H1 (cell line): ENCODE measurements at regions not wholly inside any gene's neighbourhood (a gene's known extent, or its start where the extent isn't known, plus 50 kb on each side); places are given as distances from the start of the nearest gene placed in this dataset.

Source experiments
- POLR2A ChIP-seq, 2 experiments: IDR thresholded peaks; 1 replicate in 1 of 2; 2 replicates in 1 of 2; pipeline ENCODE4 v1.6.1; 2011; ENCODE audit warnings: low read depth in 2 of 2, low read length in 2 of 2, mild to moderate bottlenecking in 2 of 2; ENCODE audit errors: control extremely low read depth in 1 of 2
- TAF1 ChIP-seq: IDR thresholded peaks from 2 replicates; pipeline ENCODE4 v1.6.1; 2011; ENCODE audit warnings: mild to moderate bottlenecking, low read depth, low read length
- TF ChIP-seq, protein P1 (sequence below), 3 experiments: IDR thresholded peaks; 1 replicate in 2 of 3; 2 replicates in 1 of 3; pipeline versions ENCODE4 v1.5.1 to v1.6.1; 2011; ENCODE audit warnings: low read length in 3 of 3, mild to moderate bottlenecking in 3 of 3, inconsistent platforms in 2 of 3, low read depth in 1 of 3, moderate library complexity in 1 of 3; ENCODE audit not compliant: insufficient read depth in 1 of 3; ENCODE audit errors: control extremely low read depth in 1 of 3

DNA sequence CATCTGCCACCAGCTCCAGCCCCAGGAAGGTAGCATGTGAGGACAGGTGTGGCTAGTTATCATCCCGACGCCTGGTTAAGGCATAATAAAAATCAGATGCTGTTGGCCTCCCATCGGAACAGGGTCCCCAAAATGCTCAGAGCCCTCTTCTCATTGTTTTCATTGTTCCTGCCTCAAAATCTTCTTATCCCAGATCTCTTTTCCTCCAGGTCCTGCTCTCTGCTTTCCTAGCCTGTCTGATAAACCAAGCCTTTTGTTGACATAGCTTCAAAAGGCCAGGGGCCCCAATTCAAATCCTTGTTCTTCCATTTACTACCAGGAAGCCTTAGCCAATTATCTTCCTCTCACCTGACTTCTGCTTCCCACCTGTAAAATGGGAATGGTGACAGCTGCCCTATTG lies 130.1 kb upstream of the ADRA1B start:
- TF ChIP-seq, protein P1, sequence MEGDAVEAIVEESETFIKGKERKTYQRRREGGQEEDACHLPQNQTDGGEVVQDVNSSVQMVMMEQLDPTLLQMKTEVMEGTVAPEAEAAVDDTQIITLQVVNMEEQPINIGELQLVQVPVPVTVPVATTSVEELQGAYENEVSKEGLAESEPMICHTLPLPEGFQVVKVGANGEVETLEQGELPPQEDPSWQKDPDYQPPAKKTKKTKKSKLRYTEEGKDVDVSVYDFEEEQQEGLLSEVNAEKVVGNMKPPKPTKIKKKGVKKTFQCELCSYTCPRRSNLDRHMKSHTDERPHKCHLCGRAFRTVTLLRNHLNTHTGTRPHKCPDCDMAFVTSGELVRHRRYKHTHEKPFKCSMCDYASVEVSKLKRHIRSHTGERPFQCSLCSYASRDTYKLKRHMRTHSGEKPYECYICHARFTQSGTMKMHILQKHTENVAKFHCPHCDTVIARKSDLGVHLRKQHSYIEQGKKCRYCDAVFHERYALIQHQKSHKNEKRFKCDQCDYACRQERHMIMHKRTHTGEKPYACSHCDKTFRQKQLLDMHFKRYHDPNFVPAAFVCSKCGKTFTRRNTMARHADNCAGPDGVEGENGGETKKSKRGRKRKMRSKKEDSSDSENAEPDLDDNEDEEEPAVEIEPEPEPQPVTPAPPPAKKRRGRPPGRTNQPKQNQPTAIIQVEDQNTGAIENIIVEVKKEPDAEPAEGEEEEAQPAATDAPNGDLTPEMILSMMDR (IDR thresholded peaks at IDR 0.05; ENCODE audit: control extremely low read depth in 1 of 3, insufficient read depth in 1 of 3, low read depth in 1 of 3, low read length in 3 of 3): no peak
- no peak for TF ChIP-seq TAF1
- no peak for TF ChIP-seq POLR2A (IDR thresholded peaks at IDR 0.05; ENCODE audit: control extremely low read depth in 1 of 2, low read depth in 2 of 2, low read length in 2 of 2)
